Mesothelial cell of epicardium (in vitro differentiated cells): ENCODE measurements at regions not wholly inside any gene's neighbourhood (a gene's known extent, or its start where the extent isn't known, plus 50 kb on each side); places are given as distances from the start of the nearest gene placed in this dataset.
"Not testable (repeated sequence)": the region's sequence is repeated elsewhere in the genome, so short reads cannot be mapped to it uniquely, and the experiment has no call there.

Experiments
- DNase-seq, 2 experiments: peaks; one replicate each; pipeline ENCODE4 v3.0.0; 2021; ENCODE audit warnings: low spot score in 2 of 2; ENCODE audit not compliant: unreplicated experiment in 2 of 2
- H3K27ac Mint-ChIP-seq: 2 replicates; pipeline ENCODE4 v1.8.0; 2021; ENCODE audit warnings: mixed read lengths
- H3K27me3 Mint-ChIP-seq: 2 replicates; pipeline ENCODE4 v1.8.0; 2021; ENCODE audit warnings: low read depth, mixed read lengths
- H3K36me3 Mint-ChIP-seq: 2 replicates; pipeline ENCODE4 v1.8.0; 2021; ENCODE audit warnings: mixed read lengths
- H3K4me1 Mint-ChIP-seq: 2 replicates; pipeline ENCODE4 v1.8.0; 2021; ENCODE audit warnings: mixed read lengths
- H3K4me3 Mint-ChIP-seq: 2 replicates; pipeline ENCODE4 v1.8.0; 2021; ENCODE audit warnings: mild to moderate bottlenecking, moderate library complexity, mixed read lengths
- H3K9me3 Mint-ChIP-seq: 2 replicates; pipeline ENCODE4 v1.8.0; 2021; ENCODE audit warnings: mixed read lengths
- CTCF ChIP-seq: fragments of 200-600 bp; sonication (generic); IDR thresholded peaks from one replicate; pipeline ENCODE4 v1.5.0; 2021; ENCODE audit warnings: antibody characterized with exemption; ENCODE audit not compliant: unreplicated experiment

- H3K9me3 Mint-ChIP-seq: peaks cover 4% of the 10 kb centered on the region
- no peak overlapping the region for H3K4me3 Mint-ChIP-seq
- no peak for TF ChIP-seq CTCF
- peaks cover 9% of the 10 kb centered on the region for H3K27me3 Mint-ChIP-seq
- H3K4me1 Mint-ChIP-seq: peaks cover 2% of the 10 kb centered on the region
- no peak overlapping the region for H3K27ac Mint-ChIP-seq
- H3K36me3 Mint-ChIP-seq: no peaks in the 10 kb centered on the region
- DNase-seq: no peak
Measured at GRCh38 chr13:31556376-31556775, 182.9 kb upstream of the RXFP2 start.

- not testable (repeated sequence) for H3K27me3 Mint-ChIP-seq, H3K27ac Mint-ChIP-seq, DNase-seq, H3K4me3 Mint-ChIP-seq, H3K36me3 Mint-ChIP-seq
- H3K9me3 Mint-ChIP-seq: peaks cover 38% of the 10 kb centered on the region
- peaks cover 21% of the 10 kb centered on the region for H3K4me1 Mint-ChIP-seq
Measured at GRCh38 chr13:31584221-31584620, 155.1 kb upstream of the RXFP2 start.

- Mint-ChIP-seq H3K27me3 (no peaks in the 10 kb centered on the region), H3K9me3 (peaks cover 15% of the 10 kb centered on the region), H3K36me3 (no peaks in the 10 kb centered on the region), H3K27ac (peak overlapping the region; percentile 51), H3K4me1 (peaks cover 31% of the 10 kb centered on the region), H3K4me3 (no peak overlapping the region)
- no peak for TF ChIP-seq CTCF
- no peak for DNase-seq
Measured at GRCh38 chr13:31587698-31588266, 151.5 kb upstream of the RXFP2 start.

GRCh38 chr13:31588316-31588715, 151.0 kb upstream of the RXFP2 start:
- peaks cover 10% of the 10 kb centered on the region for H3K9me3 Mint-ChIP-seq
- no peak for TF ChIP-seq CTCF
- DNase-seq: no peak
- no peak overlapping the region for H3K4me3 Mint-ChIP-seq
- peaks cover 31% of the 10 kb centered on the region for H3K4me1 Mint-ChIP-seq
- peaks cover 4% of the 10 kb centered on the region for H3K27me3 Mint-ChIP-seq
- peak overlapping the region; percentile 4 for H3K27ac Mint-ChIP-seq
- no peaks in the 10 kb centered on the region for H3K36me3 Mint-ChIP-seq

- Mint-ChIP-seq H3K4me1 (peaks cover 31% of the 10 kb centered on the region), H3K36me3 (no peaks in the 10 kb centered on the region), H3K9me3 (peaks cover 10% of the 10 kb centered on the region), H3K27me3 (peaks cover 9% of the 10 kb centered on the region), H3K27ac (no peak overlapping the region), H3K4me3 (no peak overlapping the region)
- no peak for DNase-seq
- TF ChIP-seq CTCF: no peak
Measured at GRCh38 chr13:31588893-31589292, 150.4 kb upstream of the RXFP2 start.

GRCh38 chr13:31591642-31592233, 147.6 kb upstream of the RXFP2 start:
- DNase-seq: no peak
- H3K36me3 Mint-ChIP-seq: no peaks in the 10 kb centered on the region
- no peaks in the 10 kb centered on the region for H3K9me3 Mint-ChIP-seq
- H3K27me3 Mint-ChIP-seq: peaks cover 9% of the 10 kb centered on the region
- peaks cover 31% of the 10 kb centered on the region for H3K4me1 Mint-ChIP-seq
- H3K27ac Mint-ChIP-seq: no peak overlapping the region
- TF ChIP-seq CTCF: no peak
- no peak overlapping the region for H3K4me3 Mint-ChIP-seq
